Glomerular endothelial cell (primary cell): ENCODE measurements at regions not wholly inside any gene's neighbourhood (a gene's known extent, or its start where the extent isn't known, plus 50 kb on each side); places are given as distances from the start of the nearest gene placed in this dataset.
"Not testable (repeated sequence)": the region's sequence is repeated elsewhere in the genome, so short reads cannot be mapped to it uniquely, and the experiment has no call there.

Source experiments
- DNase-seq: peaks from one replicate; pipeline ENCODE4 v3.0.0-alpha.2; 2011; ENCODE audit warnings: low read depth, low spot score; ENCODE audit errors: extremely low read depth

- DNase-seq = no peak
These were observed 115.3 kb upstream of the TANK start for GRCh38 chr2:161044921-161045320.

GRCh38 chr2:161045726-161046125, 114.5 kb upstream of the TANK start:
- DNase-seq = no peak

GRCh38 chr2:161046876-161047275, 113.4 kb upstream of the TANK start:
- DNase-seq = no peak

GRCh38 chr2:161048317-161048716, 111.9 kb upstream of the TANK start:
- no peak for DNase-seq

GRCh38 chr2:161049559-161049958, 110.7 kb upstream of the TANK start:
- no peak for DNase-seq

GRCh38 chr2:161052214-161052613, 108.0 kb upstream of the TANK start:
- no peak for DNase-seq

GRCh38 chr2:161055289-161055688, 104.9 kb upstream of the TANK start:
- no peak for DNase-seq

GRCh38 chr2:161059388-161059787, 100.8 kb upstream of the TANK start:
- DNase-seq = no peak

- DNase-seq = no peak
These were observed 98.4 kb upstream of the TANK start for GRCh38 chr2:161061786-161062185.

GRCh38 chr2:161063157-161063945, 96.9 kb upstream of the TANK start:
- DNase-seq = peak; percentile 73

GRCh38 chr2:161063946-161064306, 96.3 kb upstream of the TANK start:
- no peak for DNase-seq

GRCh38 chr2:161067846-161068350, 92.3 kb upstream of the TANK start:
- no peak for DNase-seq

- DNase-seq = no peak
These were observed 91.6 kb upstream of the TANK start for GRCh38 chr2:161068670-161069069.

- DNase-seq = no peak
These were observed 89.3 kb upstream of the TANK start for GRCh38 chr2:161070693-161071479.

- DNase-seq = not testable (repeated sequence)
These were observed 87.8 kb upstream of the TANK start for GRCh38 chr2:161072436-161072835.

GRCh38 chr2:161075701-161076100, 84.5 kb upstream of the TANK start:
- DNase-seq = no peak

GRCh38 chr2:161076936-161077335, 83.3 kb upstream of the TANK start:
- DNase-seq = no peak

GRCh38 chr2:161077367-161078210, 82.6 kb upstream of the TANK start:
- DNase-seq = peak; percentile 99

GRCh38 chr2:161078211-161078539, 82.1 kb upstream of the TANK start:
- no peak for DNase-seq

GRCh38 chr2:161085149-161085548, 75.1 kb upstream of the TANK start:
- DNase-seq = peak; percentile 70

- DNase-seq = no peak
These were observed 71.4 kb upstream of the TANK start for GRCh38 chr2:161088658-161089350.
